K562 (cell line): ENCODE measurements at regions not wholly inside any gene's neighbourhood (a gene's known extent, or its start where the extent isn't known, plus 50 kb on each side); places are given as distances from the start of the nearest gene placed in this dataset.

ENCODE experiments used
- CBX8 ChIP-seq: fragments of 200-600 bp; sonication (generic); IDR thresholded peaks from 2 replicates; pipeline ENCODE4 v1.6.1; 2012; ENCODE audit warnings: borderline replicate concordance, mixed run types, low read depth, mild to moderate bottlenecking, moderate library complexity, mixed read lengths, low read length, control low read depth, inconsistent platforms; ENCODE audit not compliant: poor library complexity, severe bottlenecking; ENCODE audit errors: extremely low read depth
- ETV5 ChIP-seq: sonication (generic); formaldehyde crosslinking; IDR thresholded peaks from 2 replicates; pipeline ENCODE4 v1.4.0; 2020; ENCODE audit warnings: low read depth, mild to moderate bottlenecking, missing genetic modification reagents
- HBP1 ChIP-seq: fragments of 450-650 bp; formaldehyde crosslinking; IDR thresholded peaks from 2 replicates; pipeline ENCODE4 v1.4.0; 2022; ENCODE audit warnings: missing genetic modification characterization
- KAT8 ChIP-seq: fragments of 450-650 bp; IDR thresholded peaks from 2 replicates; pipeline ENCODE4 v1.6.1; 2016; ENCODE audit warnings: low read depth, mild to moderate bottlenecking
- KDM1A ChIP-seq, 2 experiments: fragments of 450-650 bp; IDR thresholded peaks; 2 replicates each; pipeline ENCODE4 v1.6.1; 2016; ENCODE audit warnings: mild to moderate bottlenecking in 2 of 2
- LEF1 ChIP-seq: fragments of 450-650 bp; IDR thresholded peaks from 2 replicates; pipeline ENCODE4 v1.6.1; 2016; ENCODE audit warnings: mild to moderate bottlenecking
- NEUROD1 ChIP-seq: fragments of 150-350 bp; IDR thresholded peaks from 2 replicates; pipeline ENCODE4 v1.6.1; 2014; ENCODE audit warnings: borderline replicate concordance, low read length, low read depth; ENCODE audit not compliant: partially characterized antibody
- NFRKB ChIP-seq: fragments of 450-650 bp; IDR thresholded peaks from 2 replicates; pipeline ENCODE4 v1.6.1; 2016; ENCODE audit warnings: low read depth
- PML ChIP-seq: IDR thresholded peaks from 2 replicates; pipeline ENCODE4 v1.6.1; 2012; ENCODE audit warnings: low read length, inconsistent platforms
- STAT5B ChIP-seq: fragments of 250-450 bp; sonication (Bioruptor Pico); IDR thresholded peaks from 2 replicates; pipeline ENCODE4 v1.8.0; 2021; ENCODE audit warnings: mild to moderate bottlenecking, inconsistent platforms
- THRA ChIP-seq: fragments of 450-650 bp; IDR thresholded peaks from 2 replicates; pipeline ENCODE4 v1.6.1; 2017; ENCODE audit warnings: mild to moderate bottlenecking, moderate library complexity
- ZNF318 ChIP-seq, 2 experiments: fragments of 450-650 bp; IDR thresholded peaks; 2 replicates each; pipeline ENCODE4 v1.6.1; 2016; ENCODE audit warnings: mild to moderate bottlenecking in 2 of 2, borderline replicate concordance in 1 of 2, low read depth in 1 of 2, moderate library complexity in 1 of 2
- ZNF518B ChIP-seq: fragments of 250-450 bp; sonication (Bioruptor Pico); IDR thresholded peaks from 2 replicates; pipeline ENCODE4 v1.5.0; 2021; ENCODE audit warnings: mild to moderate bottlenecking, moderate library complexity

GRCh38 chr7:81842361-81842760, 72.5 kb upstream of the HGF start (continued):
- TF ChIP-seq ZNF318 (IDR thresholded peaks at IDR 0.05; ENCODE audit: borderline replicate concordance in 1 of 2, low read depth in 1 of 2) (no peak), NFRKB (no peak), STAT5B (CRISPR knock-in tag) (no peak), ETV5 (no peak), KDM1A (IDR thresholded peaks at IDR 0.05) (no peak), KAT8 (no peak), NEUROD1 (no peak), HBP1 (CRISPR knock-in tag) (no peak), THRA (no peak), CBX8 (no peak), PML (no peak), LEF1 (no peak), ZNF518B (no peak)
